IMR-90 (cell line): ENCODE measurements at regions not wholly inside any gene's neighbourhood (a gene's known extent, or its start where the extent isn't known, plus 50 kb on each side); places are given as distances from the start of the nearest gene placed in this dataset.

ENCODE experiments used
- ATAC-seq: fragments of 200-7000 bp; cut with Tn5 transposase; 2 replicates; pipeline ENCODE4 v1.9.1; 2020; ENCODE audit warnings: low read depth, mild to moderate bottlenecking, moderate library complexity
- BruUV-seq: library from RNA; stranded (reverse); fragments of 400-500 nt; replicated peaks from 2 replicates; lab custom pipeline; 2021; lab: Mats Ljungman, UMichigan
- CTCF ChIA-PET: fragments of 300-600 bp; formaldehyde crosslinking; extraction: SDS; loops from one replicate; lab custom pipeline; 2021; ENCODE audit warnings: antibody characterized with exemption; lab: Yijun Ruan, JAX
- POLR2A ChIA-PET: fragments of 300-600 bp; sonication (Branson Sonifier 250); formaldehyde crosslinking; loops from one replicate; lab custom pipeline; 2022; ENCODE audit warnings: antibody characterized with exemption; ENCODE audit not compliant: unreplicated experiment; lab: Charles Lee
- DNase-seq: peaks from one replicate; pipeline ENCODE4 v3.0.0; 2013
- H2AFZ ChIP-seq: replicated peaks from 2 replicates; pipeline ENCODE3; 2013; ENCODE audit warnings: low read length, mild to moderate bottlenecking; ENCODE audit not compliant: poor library complexity
- H2AK5ac ChIP-seq: 2 replicates; pipeline ENCODE4 v1.6.1; 2013; ENCODE audit warnings: low read depth, low read length, inconsistent platforms
- H2AK9ac ChIP-seq: replicated peaks from 2 replicates; pipeline ENCODE3; 2013; ENCODE audit warnings: mild to moderate bottlenecking, low read depth, low read length, moderate library complexity; ENCODE audit not compliant: poor library complexity
- H2BK120ac ChIP-seq: 2 replicates; pipeline ENCODE4 v1.6.1; 2013; ENCODE audit warnings: low read depth, low read length, inconsistent platforms
- H2BK15ac ChIP-seq: 3 replicates; pipeline ENCODE4 v1.6.1; 2013; ENCODE audit warnings: low read depth, low read length, inconsistent platforms
- H2BK20ac ChIP-seq: 2 replicates; pipeline ENCODE4 v1.6.1; 2013; ENCODE audit warnings: low read depth, mild to moderate bottlenecking, inconsistent platforms, low read length, moderate library complexity
- H2BK5ac ChIP-seq: 2 replicates; pipeline ENCODE4 v1.6.1; 2013; ENCODE audit warnings: mild to moderate bottlenecking, low read depth, low read length, inconsistent platforms; ENCODE audit not compliant: poor library complexity, severe bottlenecking
- H3K14ac ChIP-seq: replicated peaks from 2 replicates; pipeline ENCODE4 v1.6.1; 2013; ENCODE audit warnings: low read depth, low read length, inconsistent platforms
- H3K18ac ChIP-seq: 2 replicates; pipeline ENCODE4 v1.6.1; 2013; ENCODE audit warnings: low read depth, low read length, control low read depth
- H3K23ac ChIP-seq: 2 replicates; pipeline ENCODE4 v1.6.1; 2013; ENCODE audit warnings: low read depth, low read length, inconsistent platforms
- H3K27ac ChIP-seq: 2 replicates; pipeline ENCODE4 v1.5.1; 2013; ENCODE audit warnings: mild to moderate bottlenecking, control low read depth, low read length; ENCODE audit not compliant: insufficient read depth
- H3K27me3 ChIP-seq: 2 replicates; pipeline ENCODE4 v1.6.1; 2013; ENCODE audit warnings: low read length; ENCODE audit not compliant: control insufficient read depth, insufficient read depth
- H3K36me3 ChIP-seq: 2 replicates; pipeline ENCODE4 v1.6.1; 2013; ENCODE audit warnings: low read length, mixed read lengths; ENCODE audit not compliant: control insufficient read depth, insufficient read depth
- H3K4ac ChIP-seq: 2 replicates; pipeline ENCODE4 v1.6.1; 2013; ENCODE audit warnings: low read depth, low read length, inconsistent platforms
- H3K4me1 ChIP-seq: 2 replicates; pipeline ENCODE4 v1.6.1; 2013; ENCODE audit warnings: low read length, mixed read lengths; ENCODE audit not compliant: control insufficient read depth, insufficient read depth
- H3K4me2 ChIP-seq: 2 replicates; pipeline ENCODE4 v1.6.1; 2013; ENCODE audit warnings: low read depth, mild to moderate bottlenecking, control low read depth, low read length, moderate library complexity
- H3K4me3 ChIP-seq: 2 replicates; pipeline ENCODE4 v1.5.1; 2013; ENCODE audit warnings: low read depth, mild to moderate bottlenecking, control low read depth, low read length, moderate library complexity; ENCODE audit not compliant: insufficient read depth
- H3K56ac ChIP-seq: 2 replicates; pipeline ENCODE4 v1.6.1; 2013; ENCODE audit warnings: low read length, inconsistent platforms; ENCODE audit not compliant: insufficient read depth; ENCODE audit errors: extremely low read depth
- H3K79me1 ChIP-seq, 2 experiments: 2 replicates each; pipeline ENCODE4 v1.6.1; 2013; ENCODE audit warnings: low read length in 2 of 2, inconsistent platforms in 1 of 2, low read depth in 1 of 2
- H3K9ac ChIP-seq: 2 replicates; pipeline ENCODE4 v1.6.1; 2013; ENCODE audit warnings: low read depth, low read length, control low read depth
- H3K9me1 ChIP-seq: 2 replicates; pipeline ENCODE4 v1.6.1; 2013; ENCODE audit warnings: low read length, inconsistent platforms; ENCODE audit not compliant: insufficient read depth
- H3K9me3 ChIP-seq: 2 replicates; pipeline ENCODE4 v1.6.1; 2013; ENCODE audit warnings: low read length; ENCODE audit not compliant: control insufficient read depth, insufficient read depth
- H4K20me1 ChIP-seq: 2 replicates; pipeline ENCODE4 v1.6.1; 2013; ENCODE audit warnings: low read length, inconsistent platforms; ENCODE audit not compliant: insufficient read depth
- H4K5ac ChIP-seq: 2 replicates; pipeline ENCODE4 v1.6.1; 2013; ENCODE audit warnings: mild to moderate bottlenecking, low read depth, low read length, control low read depth
- H4K8ac ChIP-seq, 2 experiments: 2 replicates each; pipeline ENCODE4 v1.6.1; 2013; ENCODE audit warnings: low read depth in 2 of 2, low read length in 2 of 2, control low read depth in 1 of 2, inconsistent platforms in 1 of 2
- H4K91ac ChIP-seq: 2 replicates; pipeline ENCODE4 v1.6.1; 2013; ENCODE audit warnings: low read depth, low read length, inconsistent platforms; ENCODE audit not compliant: insufficient read depth
- BHLHE40 ChIP-seq: fragments of 150-350 bp; IDR thresholded peaks from 2 replicates; pipeline ENCODE4 v1.6.1; 2016; ENCODE audit warnings: mild to moderate bottlenecking, low read depth, low read length
- CEBPB ChIP-seq: IDR thresholded peaks from 2 replicates; pipeline ENCODE4 v1.6.1; 2012; ENCODE audit warnings: low read depth, low read length, improper control_type of control experiment
- CHD1 ChIP-seq: IDR thresholded peaks from 2 replicates; pipeline ENCODE4 v1.6.1; 2012; ENCODE audit warnings: low read depth, low read length, improper control_type of control experiment
- CTCF ChIP-seq: conservative IDR thresholded peaks from 2 replicates; pipeline ENCODE4 v1.5.1; 2012; ENCODE audit warnings: mild to moderate bottlenecking, low read depth, low read length, improper control_type of control experiment
- ELK1 ChIP-seq: fragments of 150-350 bp; IDR thresholded peaks from 2 replicates; pipeline ENCODE4 v1.6.1; 2016; ENCODE audit warnings: low read depth, mild to moderate bottlenecking, low read length, moderate library complexity, borderline replicate concordance
- FOS ChIP-seq: fragments of 150-350 bp; IDR thresholded peaks from 2 replicates; pipeline ENCODE4 v1.6.1; 2016; ENCODE audit warnings: low read depth, low read length
- MAFK ChIP-seq: IDR thresholded peaks from 2 replicates; pipeline ENCODE4 v1.6.1; 2012; ENCODE audit warnings: low read depth, low read length, improper control_type of control experiment
- NFE2L2 ChIP-seq: fragments of 150-350 bp; IDR thresholded peaks from 2 replicates; pipeline ENCODE4 v1.6.1; 2016; ENCODE audit warnings: low read depth, mild to moderate bottlenecking, low read length
- POLR2A ChIP-seq: IDR thresholded peaks from 2 replicates; pipeline ENCODE4 v1.6.1; 2012; ENCODE audit warnings: mild to moderate bottlenecking, low read depth, low read length
- RAD21 ChIP-seq: IDR thresholded peaks from 2 replicates; pipeline ENCODE4 v1.6.1; 2012; ENCODE audit warnings: low read length, improper control_type of control experiment
- RCOR1 ChIP-seq: IDR thresholded peaks from 2 replicates; pipeline ENCODE4 v1.6.1; 2012; ENCODE audit warnings: mild to moderate bottlenecking, low read length, improper control_type of control experiment; ENCODE audit not compliant: insufficient replicate concordance
- RFX5 ChIP-seq: IDR thresholded peaks from 2 replicates; pipeline ENCODE4 v1.8.0; 2012; ENCODE audit warnings: low read depth, mild to moderate bottlenecking, low read length, moderate library complexity
- SMC3 ChIP-seq: fragments of 150-350 bp; IDR thresholded peaks from 2 replicates; pipeline ENCODE4 v1.6.1; 2016; ENCODE audit warnings: low read depth, mild to moderate bottlenecking, antibody characterized with exemption, low read length, moderate library complexity
- USF2 ChIP-seq: fragments of 150-350 bp; IDR thresholded peaks from 2 replicates; pipeline ENCODE4 v1.6.1; 2017; ENCODE audit warnings: mild to moderate bottlenecking, antibody characterized with exemption, low read length, low read depth
- WGBS, 2 experiments: methylation state at CpG; one replicate each; pipeline versions ENCODE4 v1.1.5 to v1.1.7; 2013; ENCODE audit warnings: missing lambda C conversion rate in 2 of 2; ENCODE audit not compliant: insufficient read length in 1 of 2; ENCODE audit errors: extremely low coverage in 2 of 2; 5-methylcytosine and 5-hydroxymethylcytosine counted together
- dilution Hi-C: fragments of 300-500 bp; cut with HindIII; formaldehyde crosslinking; loops from one replicate; pipeline ENCODE4 v1.14.3; 2018; ENCODE audit warnings: low sequenced_read_pairs; ENCODE audit not compliant: unreplicated experiment
- in situ Hi-C: fragments of 300-500 bp; cut with MboI; formaldehyde crosslinking; loops from 3 replicates; pipeline ENCODE4 v1.14.3; 2019; ENCODE audit warnings: low sequenced_read_pairs, inconsistent platforms, mixed read lengths
- intact Hi-C: fragments of 100-400 bp; cut with micrococcal nuclease; formaldehyde crosslinking; loops from 2 replicates; pipeline ENCODE4 v1.10.0; 2022

- no peak overlapping the region for H3K18ac ChIP-seq
- H3K4ac ChIP-seq: no peak overlapping the region
- no peak overlapping the region for H3K27ac ChIP-seq
- no peak overlapping the region for H2BK120ac ChIP-seq
- peaks cover 8% of the 10 kb centered on the region; the same call in 1 of the 2 replicates for H3K4me1 ChIP-seq
- DNase-seq: no peak
- H3K79me1 ChIP-seq: no peaks in the 10 kb centered on the region
- no peak overlapping the region for H3K23ac ChIP-seq
- ATAC-seq: no peak
- no peak overlapping the region for H3K4me3 ChIP-seq
- no peak overlapping the region for H2BK15ac ChIP-seq
- 75% methylated on average over 3 of the region's 8 CpGs; no CpG with 5 or more reads in 1 of the 2 experiments for WGBS, 2 experiments
- H3K4me2 ChIP-seq: no peak overlapping the region
- TF ChIP-seq CEBPB (no peak), SMC3 (no peak), CTCF (no peak), USF2 (no peak), CHD1 (no peak), RAD21 (no peak), MAFK (no peak), NFE2L2 (no peak), ELK1 (no peak), FOS (no peak), RCOR1 (no peak), BHLHE40 (no peak), POLR2A (no peak), RFX5 (no peak)
- intact Hi-C loops: no loop called here
- H3K9ac ChIP-seq: no peak overlapping the region
- no peaks in the 10 kb centered on the region for H3K9me1 ChIP-seq
- H3K9me3 ChIP-seq: peaks cover 10% of the 10 kb centered on the region
- H3K27me3 ChIP-seq: peaks cover 16% of the 10 kb centered on the region
- H2AFZ ChIP-seq: no peak overlapping the region
- no peak overlapping the region for H2BK5ac ChIP-seq
- POLR2A ChIA-PET: no interaction called here
- no peaks in the 10 kb centered on the region for H3K36me3 ChIP-seq
- H4K8ac ChIP-seq: no peak overlapping the region
- H3K14ac ChIP-seq: no peak overlapping the region
- in situ Hi-C loops: no loop called here
- no peak overlapping the region for H2AK9ac ChIP-seq
- H4K91ac ChIP-seq: no peak overlapping the region
- BruUV-seq: no TSS peak
- no peaks in the 10 kb centered on the region for H4K20me1 ChIP-seq
- CTCF ChIA-PET: no interaction called here
- dilution Hi-C loops: no loop called here
- no peak overlapping the region for H2BK20ac ChIP-seq
- H2AK5ac ChIP-seq: no peak overlapping the region
- H3K56ac ChIP-seq: no peak overlapping the region
- H4K5ac ChIP-seq: no peak overlapping the region
These were observed 232.3 kb upstream of the GMDS start for GRCh38 chr6:2477666-2478065.
